ENCODE measurements at regions not wholly inside any gene's neighbourhood (a gene's known extent, or its start where the extent isn't known, plus 50 kb on each side); places are given as distances from the start of the nearest gene placed in this dataset.

- TF ChIP-seq CTCF (IDR thresholded peaks at IDR 0.05) (no peak), POLR2AphosphoS5 (IDR thresholded peaks at IDR 0.05) (no peak), POLR2A (IDR thresholded peaks at IDR 0.05) (no peak), EP300 (IDR thresholded peaks at IDR 0.05; ENCODE audit: low read depth) (no peak)
Measured at GRCh38 chr6:105987516-105987915, 98.6 kb upstream of the PRDM1 start.

All from transverse colon (tissue), 4 donors.